AG10803 (cell line): ENCODE measurements at regions not wholly inside any gene's neighbourhood (a gene's known extent, or its start where the extent isn't known, plus 50 kb on each side); places are given as distances from the start of the nearest gene placed in this dataset.

Experiments used
- DNase-seq: peaks from one replicate; pipeline ENCODE4 v3.0.0; 2010; ENCODE audit warnings: low read depth
- H3K4me3 ChIP-seq: 2 replicates; pipeline ENCODE4 v1.5.1; 2011; ENCODE audit warnings: mild to moderate bottlenecking, low read length, control low read depth
- CTCF ChIP-seq: conservative IDR thresholded peaks from 2 replicates; pipeline ENCODE4 v1.5.1; 2011; ENCODE audit warnings: mild to moderate bottlenecking, low read length, control low read depth, inconsistent platforms

- no peak for DNase-seq
- no peak overlapping the region for H3K4me3 ChIP-seq
- no peak for TF ChIP-seq CTCF
These were observed 421.7 kb upstream of the KIF2A start for GRCh38 chr5:61884252-61884855.

- DNase-seq: no peak
- H3K4me3 ChIP-seq: no peak overlapping the region
- no peak for TF ChIP-seq CTCF
These were observed 419.8 kb upstream of the KIF2A start for GRCh38 chr5:61886214-61886613.

GRCh38 chr5:61887271-61887670, 418.7 kb upstream of the KIF2A start:
- H3K4me3 ChIP-seq: no peak overlapping the region
- no peak for TF ChIP-seq CTCF
- no peak for DNase-seq

GRCh38 chr5:61894046-61894445, 412.0 kb upstream of the KIF2A start:
- no peak for TF ChIP-seq CTCF
- H3K4me3 ChIP-seq: no peak overlapping the region
- DNase-seq: no peak

GRCh38 chr5:61896811-61897210, 409.2 kb upstream of the KIF2A start:
- TF ChIP-seq CTCF: no peak
- no peak overlapping the region for H3K4me3 ChIP-seq
- DNase-seq: no peak

GRCh38 chr5:61897251-61897650, 408.8 kb upstream of the KIF2A start:
- DNase-seq: no peak
- no peak overlapping the region for H3K4me3 ChIP-seq
- no peak for TF ChIP-seq CTCF

- no peak for TF ChIP-seq CTCF
- DNase-seq: no peak
- H3K4me3 ChIP-seq: no peak overlapping the region
These were observed 404.0 kb upstream of the KIF2A start for GRCh38 chr5:61901997-61902396.
